CD14-positive monocyte (primary cell): ENCODE measurements at regions not wholly inside any gene's neighbourhood (a gene's known extent, or its start where the extent isn't known, plus 50 kb on each side); places are given as distances from the start of the nearest gene placed in this dataset.

Experiments
- DNase-seq, 3 donors: peaks; one replicate each; pipeline ENCODE4 v3.0.0-alpha.2; 2011 to 2022
- H2AFZ ChIP-seq: 2 replicates; pipeline ENCODE4 v1.6.0; 2012; ENCODE audit warnings: mild to moderate bottlenecking, low read depth, low read length, inconsistent platforms; ENCODE audit not compliant: insufficient read depth, poor library complexity, severe bottlenecking
- H3K27ac ChIP-seq, 2 donors: 1 replicate in 1 of 2; 2 replicates in 1 of 2; pipeline ENCODE4 v1.5.1; 2012 to 2013; ENCODE audit warnings: low read length in 2 of 2, control low read depth in 1 of 2, inconsistent platforms in 1 of 2, low read depth in 1 of 2, mild to moderate bottlenecking in 1 of 2
- H3K27me3 ChIP-seq, 2 donors: one replicate each; pipeline versions ENCODE4 v1.6.0 to v1.6.1; 2011 to 2013; ENCODE audit warnings: low read length in 2 of 2; ENCODE audit not compliant: control insufficient read depth in 2 of 2, insufficient read depth in 2 of 2
- H3K36me3 ChIP-seq, 2 donors: replicated peaks in 1 of 2; 1 replicate in 1 of 2; 2 replicates in 1 of 2; pipeline versions ENCODE4 v1.5.1 to v1.6.1; 2012 to 2013; ENCODE audit warnings: low read length in 2 of 2, control low read depth in 1 of 2, inconsistent platforms in 1 of 2, mild to moderate bottlenecking in 1 of 2; ENCODE audit not compliant: insufficient read depth in 2 of 2, control insufficient read depth in 1 of 2
- H3K4me1 ChIP-seq, 2 donors: 1 replicate in 1 of 2; 2 replicates in 1 of 2; pipeline versions ENCODE4 v1.5.1 to v1.6.1; 2012 to 2013; ENCODE audit warnings: low read length in 2 of 2, control low read depth in 1 of 2, inconsistent platforms in 1 of 2, mild to moderate bottlenecking in 1 of 2, moderate library complexity in 1 of 2; ENCODE audit not compliant: insufficient read depth in 2 of 2, control insufficient read depth in 1 of 2
- H3K4me2 ChIP-seq: replicated peaks from 2 replicates; pipeline ENCODE3; 2012; ENCODE audit warnings: low read length, moderate library complexity, mild to moderate bottlenecking; ENCODE audit not compliant: poor library complexity, severe bottlenecking; ENCODE audit errors: extremely low read depth
- H3K4me3 ChIP-seq, 3 experiments: fragments of 200-600 bp in 1 of 3; sonication (generic) in 1 of 3; replicated peaks in 1 of 3; 1 replicate in 2 of 3; 2 replicates in 1 of 3; pipeline ENCODE4 v1.5.1; 2011 to 2013; ENCODE audit warnings: low read length in 3 of 3, mild to moderate bottlenecking in 3 of 3, control low read depth in 2 of 3, low read depth in 2 of 3, inconsistent platforms in 1 of 3, moderate library complexity in 1 of 3
- H3K79me2 ChIP-seq: 2 replicates; pipeline ENCODE4 v1.6.0; 2012; ENCODE audit warnings: mild to moderate bottlenecking, control low read depth, inconsistent platforms, low read length, moderate library complexity; ENCODE audit not compliant: insufficient read depth
- H3K9ac ChIP-seq: 2 replicates; pipeline ENCODE4 v1.6.0; 2017; ENCODE audit warnings: low read length, mild to moderate bottlenecking; ENCODE audit not compliant: insufficient read depth, poor library complexity, severe bottlenecking
- H3K9me3 ChIP-seq, 2 donors: replicated peaks in 1 of 2; 1 replicate in 1 of 2; 2 replicates in 1 of 2; pipeline versions ENCODE4 v1.5.1 to v1.6.1; 2012 to 2013; ENCODE audit warnings: low read length in 2 of 2, control low read depth in 1 of 2; ENCODE audit not compliant: control insufficient read depth in 1 of 2, insufficient read depth in 1 of 2
- H4K20me1 ChIP-seq: 2 replicates; pipeline ENCODE4 v1.6.0; 2012; ENCODE audit warnings: mild to moderate bottlenecking, low read length, control low read depth, moderate library complexity; ENCODE audit not compliant: insufficient read depth
- H3K27ac Mint-ChIP-seq, 7 donors: one replicate each; pipeline ENCODE4 v1.8.0; 2020; ENCODE audit warnings: mild to moderate bottlenecking in 7 of 7, mixed read lengths in 7 of 7, moderate library complexity in 6 of 7, inconsistent platforms in 2 of 7
- H3K27me3 Mint-ChIP-seq, 3 donors: one replicate each; pipeline ENCODE4 v1.8.0; 2021 to 2022; ENCODE audit warnings: low read depth in 3 of 3, mild to moderate bottlenecking in 3 of 3, mixed read lengths in 3 of 3, moderate library complexity in 3 of 3, inconsistent platforms in 1 of 3
- H3K36me3 Mint-ChIP-seq, 2 donors: one replicate each; pipeline ENCODE4 v1.8.0; 2020; ENCODE audit warnings: mixed read lengths in 2 of 2, inconsistent platforms in 1 of 2, mild to moderate bottlenecking in 1 of 2
- H3K4me1 Mint-ChIP-seq: one replicate; pipeline ENCODE4 v1.8.0; 2020; ENCODE audit warnings: mild to moderate bottlenecking, mixed read lengths
- H3K4me3 Mint-ChIP-seq, 2 donors: one replicate each; pipeline ENCODE4 v1.8.0; 2020; ENCODE audit warnings: mild to moderate bottlenecking in 2 of 2, mixed read lengths in 2 of 2, moderate library complexity in 1 of 2
- H3K9me3 Mint-ChIP-seq, 7 donors: one replicate each; pipeline ENCODE4 v1.8.0; 2020 to 2022; ENCODE audit warnings: mixed read lengths in 7 of 7, mild to moderate bottlenecking in 6 of 7, moderate library complexity in 6 of 7, inconsistent platforms in 2 of 7
- CTCF ChIP-seq: fragments of 200-600 bp; IDR thresholded peaks from one replicate; pipeline ENCODE4 v1.8.0; 2022; ENCODE audit warnings: antibody characterized with exemption, mild to moderate bottlenecking
- WGBS: methylation state at CpG from one replicate; pipeline ENCODE4 v1.1.5; 2013; ENCODE audit warnings: missing lambda C conversion rate; ENCODE audit not compliant: insufficient coverage; 5-methylcytosine and 5-hydroxymethylcytosine counted together
- intact Hi-C, 2 donors: fragments of 100-400 bp; cut with micrococcal nuclease; formaldehyde crosslinking; loops; one replicate each; pipeline versions ENCODE4 v1.15.0 to v1.15.1; 2023

DNA sequence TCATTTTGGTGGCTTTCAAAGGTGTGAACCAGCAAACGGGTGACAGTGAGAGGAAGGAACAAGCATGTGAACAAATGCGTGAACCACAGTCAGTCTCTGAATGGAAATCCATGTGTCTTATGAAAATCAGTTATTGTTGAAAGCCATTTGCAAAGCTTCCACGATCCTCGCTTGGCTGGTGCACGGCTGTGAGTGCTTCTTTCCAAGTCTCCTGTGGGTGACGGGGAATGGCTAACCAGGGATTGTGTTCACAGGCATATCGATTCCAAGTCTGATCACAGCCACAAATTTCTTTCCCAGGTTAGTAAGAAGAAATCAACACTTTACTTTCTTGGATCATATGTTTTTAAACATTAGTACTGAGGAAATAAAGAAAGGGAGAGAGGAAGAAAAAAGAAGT lies 556.9 kb upstream of the RBFOX1 start:
- Histone ChIP-seq H2AFZ (no peak overlapping the region), H3K9ac (no peak overlapping the region), H3K4me3 (no peak overlapping the region), H4K20me1 (no peaks in the 10 kb centered on the region), H3K27ac (no peak overlapping the region), H3K79me2 (no peaks in the 10 kb centered on the region), H3K4me2 (no peak overlapping the region), H3K36me3 (no peaks in the 10 kb centered on the region), H3K27me3 (peaks cover 0 to 6% of the 10 kb centered on the region in 2 donors), H3K4me1 (peaks cover 0 to 2% of the 10 kb centered on the region in 2 donors), H3K9me3 (no peaks in the 10 kb centered on the region)
- Mint-ChIP-seq H3K36me3 (no peaks in the 10 kb centered on the region), H3K27ac (no peak overlapping the region), H3K4me3 (no peak overlapping the region), H3K27me3 (no peaks in the 10 kb centered on the region), H3K4me1 (no peaks in the 10 kb centered on the region), H3K9me3 (no peaks in the 10 kb centered on the region)
- TF ChIP-seq CTCF = no peak
- DNase-seq = no peak
- intact Hi-C loops = no loop called here
- 67% methylated on average over 2 of the region's 7 CpGs for WGBS

GRCh38 chr16:6771956-6772355 lies 560.7 kb upstream of the RBFOX1 start:
- DNase-seq = no peak
- Histone ChIP-seq H3K79me2 (no peaks in the 10 kb centered on the region), H2AFZ (no peak overlapping the region), H3K4me3 (no peak overlapping the region), H4K20me1 (no peaks in the 10 kb centered on the region), H3K27me3 (peaks cover 0 to 7% of the 10 kb centered on the region in 2 donors), H3K4me1 (peaks cover 0 to 2% of the 10 kb centered on the region in 2 donors), H3K36me3 (no peaks in the 10 kb centered on the region), H3K27ac (no peak overlapping the region), H3K9me3 (no peaks in the 10 kb centered on the region), H3K9ac (no peak overlapping the region), H3K4me2 (no peak overlapping the region)
- no peak for TF ChIP-seq CTCF
- intact Hi-C loops = no loop called here
- Mint-ChIP-seq H3K27ac (no peak overlapping the region), H3K27me3 (peaks cover 0 to 7% (median 0%) of the 10 kb centered on the region in 3 donors), H3K36me3 (no peaks in the 10 kb centered on the region), H3K4me1 (no peaks in the 10 kb centered on the region), H3K9me3 (no peaks in the 10 kb centered on the region), H3K4me3 (no peak overlapping the region)
- WGBS = 0% methylated on average over 1 of the region's 4 CpGs
